Uterus (tissue), 2 donors: ENCODE measurements at regions not wholly inside any gene's neighbourhood (a gene's known extent, or its start where the extent isn't known, plus 50 kb on each side); places are given as distances from the start of the nearest gene placed in this dataset.

Experiments used
- CTCF ChIP-seq, 4 experiments: fragments of 200-600 bp in 2 of 4; fragments of 450-650 bp in 2 of 4; sonication (generic) in 2 of 4; IDR thresholded peaks; one replicate each; pipeline ENCODE4 v1.5.1; 2016 to 2019; ENCODE audit warnings: antibody characterized with exemption in 4 of 4, mild to moderate bottlenecking in 2 of 4, moderate library complexity in 1 of 4
- POLR2A ChIP-seq, 2 donors: fragments of 450-650 bp; IDR thresholded peaks; one replicate each; pipeline ENCODE4 v1.6.1; 2016; ENCODE audit warnings: antibody characterized with exemption in 2 of 2, mild to moderate bottlenecking in 1 of 2, moderate library complexity in 1 of 2

- TF ChIP-seq CTCF (IDR thresholded peaks at IDR 0.05), result no peak
- no peak for TF ChIP-seq POLR2A (IDR thresholded peaks at IDR 0.05)
Measured at GRCh38 chr4:180057299-180057721, 2185.9 kb upstream of the TENM3 start.
